ENCODE measurements at regions not wholly inside any gene's neighbourhood (a gene's known extent, or its start where the extent isn't known, plus 50 kb on each side); places are given as distances from the start of the nearest gene placed in this dataset.

DNA sequence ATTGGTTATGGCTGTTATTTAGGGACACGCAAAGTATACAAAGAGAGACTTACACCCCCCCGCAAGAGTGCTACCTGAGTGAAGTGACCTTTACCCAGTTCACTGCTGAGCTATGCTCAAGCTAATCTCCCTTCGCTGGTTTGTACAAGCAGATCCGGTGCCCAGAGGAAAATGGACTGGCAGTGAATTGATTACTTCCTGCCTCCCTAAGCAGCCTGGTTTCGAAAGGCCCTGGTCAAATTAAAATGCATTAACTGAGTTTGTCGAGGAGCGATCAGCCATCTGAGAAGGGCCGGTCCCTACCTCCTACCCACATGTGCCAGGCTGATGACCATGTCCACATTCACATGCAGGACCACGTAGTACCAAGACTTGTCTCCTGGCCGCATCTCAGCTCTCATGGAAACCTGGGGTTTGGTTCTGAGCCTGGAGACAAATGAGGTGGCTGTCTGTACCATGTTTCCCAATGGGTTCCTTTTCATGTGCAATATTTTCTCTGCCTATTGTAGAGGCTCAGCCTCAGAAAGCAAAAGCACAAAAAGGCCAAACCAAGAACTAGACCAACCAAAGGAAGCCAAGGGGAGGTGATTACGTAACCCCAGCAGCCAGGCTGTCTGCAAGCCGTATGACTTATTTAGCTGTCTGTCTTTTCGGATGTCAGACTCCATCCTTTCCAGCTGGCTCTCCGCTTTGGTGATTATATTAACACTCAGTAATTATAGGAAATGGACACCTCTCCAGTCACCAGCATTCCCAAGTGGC lies 284.7 kb upstream of the PWP1 start:
- DNase-seq (ENCODE audit: low read depth, low spot score) = peak; percentile 64

DNA sequence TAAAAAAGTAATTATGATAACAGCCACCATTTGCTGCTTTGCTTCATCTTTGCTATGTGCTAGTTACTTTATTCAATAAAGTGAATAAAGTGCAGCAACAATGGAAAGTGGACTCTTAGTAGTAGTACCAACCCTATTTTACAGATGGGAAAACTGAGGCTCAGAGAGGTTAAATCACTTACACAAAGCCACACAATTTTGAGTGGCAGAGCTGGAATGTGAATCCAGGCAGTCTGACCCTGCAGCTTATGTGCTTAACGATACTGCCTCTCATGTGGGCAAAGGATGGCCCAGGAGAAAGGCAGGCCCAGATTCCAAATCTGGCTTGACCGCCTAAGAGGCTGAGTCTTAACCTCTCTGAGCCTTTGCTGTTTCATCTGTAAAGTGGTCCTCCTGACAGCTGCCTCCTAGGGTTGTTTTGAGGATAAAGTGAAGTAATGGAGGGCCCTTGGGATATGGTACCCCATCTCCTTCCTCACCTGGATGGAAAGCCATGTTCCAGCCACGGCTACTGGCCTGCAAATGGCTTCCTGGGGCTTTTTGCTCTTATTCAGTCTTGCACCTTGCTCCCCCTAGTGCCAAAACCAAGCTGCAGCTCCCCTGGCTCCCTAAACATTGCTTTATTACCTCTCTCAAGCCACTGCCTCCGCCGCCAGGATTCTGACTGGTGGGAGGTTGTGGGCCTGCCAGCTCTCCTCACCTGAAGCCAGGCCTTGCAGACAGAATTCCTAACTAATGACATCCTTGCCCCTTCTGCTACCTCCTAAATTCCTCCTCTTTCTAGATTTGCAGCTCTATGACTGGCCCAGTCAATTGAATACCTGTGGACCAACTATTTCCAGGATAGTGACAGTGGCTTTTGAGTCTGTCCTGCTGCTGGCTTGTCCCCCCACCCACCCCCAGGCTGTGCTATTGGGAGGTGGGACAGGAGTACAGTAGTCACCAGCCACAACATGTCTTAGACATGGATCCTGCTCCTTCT lies 283.3 kb upstream of the PWP1 start:
- peak; percentile 83 for DNase-seq (ENCODE audit: low read depth, low spot score)

DNA sequence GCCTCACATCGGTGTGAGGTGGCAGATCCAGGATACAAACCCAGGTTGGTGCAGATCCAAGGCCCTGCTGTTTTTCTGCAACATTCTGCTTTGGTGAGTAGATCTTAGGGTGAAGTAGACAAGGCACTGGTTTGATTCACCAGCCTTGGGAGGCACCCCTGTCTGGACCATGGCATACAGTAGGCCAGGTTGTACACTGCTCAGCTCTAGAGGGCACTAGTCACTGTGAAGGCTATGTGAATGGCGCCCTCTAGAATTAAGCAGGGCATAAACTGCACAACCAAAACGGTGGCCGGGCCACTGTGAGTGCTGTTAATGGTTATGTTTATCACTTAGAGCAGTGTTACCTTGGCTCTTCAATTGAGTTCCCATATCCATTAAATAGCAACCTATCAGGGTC lies 280.6 kb upstream of the PWP1 start:
- DNase-seq (ENCODE audit: low read depth, low spot score) = peak; percentile 40

DNA sequence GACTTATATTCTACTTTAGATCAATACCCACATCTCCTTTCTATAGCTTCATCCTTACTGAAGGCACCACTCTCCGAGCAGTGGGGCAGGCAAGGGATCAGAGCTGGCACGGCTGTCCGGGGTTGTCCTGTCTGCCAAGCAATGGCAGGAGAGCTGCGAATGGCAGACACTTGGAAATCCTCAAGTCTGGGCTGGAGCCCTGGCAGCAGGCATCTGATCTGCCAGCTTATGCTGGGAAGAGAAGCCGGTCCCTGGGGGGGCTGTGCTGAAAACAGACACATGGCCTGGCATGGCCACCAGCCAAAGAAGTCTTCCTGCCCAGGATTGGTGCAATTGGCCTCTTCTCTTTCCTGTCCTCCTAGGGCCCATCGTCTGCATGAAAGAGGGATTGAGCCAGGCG lies 280.2 kb upstream of the PWP1 start:
- DNase-seq (ENCODE audit: low read depth, low spot score) = no peak

DNA sequence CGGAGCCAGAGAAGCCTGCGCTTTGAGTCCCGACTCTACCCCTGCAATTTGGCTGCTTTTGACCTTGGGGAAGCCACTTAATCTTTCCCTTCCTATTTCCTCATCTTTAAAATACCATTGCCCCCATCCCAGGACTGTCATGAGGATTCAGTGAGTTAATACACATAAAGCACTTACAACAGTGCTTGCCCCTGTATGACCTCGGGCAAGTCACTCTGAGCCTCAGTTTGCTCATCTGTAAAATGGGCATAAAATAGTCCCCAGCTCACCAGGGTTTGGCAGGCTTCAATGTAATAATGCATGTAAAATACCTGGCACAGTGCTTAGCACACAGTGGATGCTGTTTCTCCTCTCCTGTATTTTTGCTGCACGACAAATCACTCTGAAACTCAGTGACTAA lies 278.7 kb upstream of the PWP1 start:
- DNase-seq (ENCODE audit: low read depth, low spot score) = no peak

DNA sequence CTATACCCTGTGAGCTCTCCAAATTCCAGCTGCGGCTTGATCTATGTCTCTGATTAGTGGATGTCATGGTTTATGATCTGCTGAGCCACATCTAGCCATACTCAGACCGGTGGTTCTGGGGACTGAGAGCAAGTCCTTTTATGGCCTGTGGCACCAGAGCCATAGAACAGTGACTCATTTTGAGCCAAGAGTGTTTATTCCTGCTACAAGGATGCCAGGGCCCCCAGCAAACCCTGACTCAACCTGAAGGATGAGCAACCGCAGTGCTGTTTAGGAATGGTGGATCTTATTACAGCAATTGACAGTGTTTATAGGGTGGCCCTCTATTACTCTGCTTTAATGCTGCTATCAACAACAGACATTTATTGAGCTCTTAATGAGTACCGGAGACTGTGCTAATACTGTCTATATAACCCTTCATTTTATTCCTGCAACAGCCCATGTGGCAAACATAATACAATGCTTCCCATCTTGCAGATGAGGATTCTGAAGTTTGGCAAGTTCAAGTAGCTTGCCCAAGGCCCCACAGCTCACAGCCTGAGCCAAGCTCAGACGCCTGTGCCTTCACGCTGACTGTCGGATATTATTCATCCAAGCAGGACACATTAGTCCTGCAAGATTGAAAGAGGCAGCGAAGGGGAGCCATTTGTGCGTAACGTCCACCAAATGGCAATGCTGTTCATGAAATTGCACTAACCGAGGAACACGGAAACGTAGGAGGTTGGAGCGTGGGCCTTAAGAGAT lies 273.6 kb upstream of the PWP1 start:
- peak; percentile 65 for DNase-seq (ENCODE audit: low read depth, low spot score)

DNA sequence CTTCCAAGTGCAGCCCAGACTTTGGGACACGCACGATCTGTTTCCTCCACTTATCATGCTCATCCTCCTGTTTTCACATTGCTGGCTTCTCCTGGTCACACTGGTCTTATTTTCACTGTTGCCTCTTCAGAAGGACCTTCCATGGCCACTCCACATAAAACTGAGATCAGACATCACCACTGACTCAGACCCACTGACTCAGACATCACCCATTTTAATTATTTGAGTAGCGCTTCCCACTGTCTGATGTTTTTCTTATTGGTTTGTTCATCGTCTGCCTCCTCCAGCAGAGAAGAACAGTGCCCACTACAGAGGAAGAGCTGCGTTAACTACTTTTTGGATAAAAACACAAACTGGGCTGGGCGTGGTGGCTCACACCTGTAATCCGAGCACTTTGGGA lies 270.5 kb upstream of the PWP1 start:
- peak; percentile 69 for DNase-seq (ENCODE audit: low read depth, low spot score)

DNA sequence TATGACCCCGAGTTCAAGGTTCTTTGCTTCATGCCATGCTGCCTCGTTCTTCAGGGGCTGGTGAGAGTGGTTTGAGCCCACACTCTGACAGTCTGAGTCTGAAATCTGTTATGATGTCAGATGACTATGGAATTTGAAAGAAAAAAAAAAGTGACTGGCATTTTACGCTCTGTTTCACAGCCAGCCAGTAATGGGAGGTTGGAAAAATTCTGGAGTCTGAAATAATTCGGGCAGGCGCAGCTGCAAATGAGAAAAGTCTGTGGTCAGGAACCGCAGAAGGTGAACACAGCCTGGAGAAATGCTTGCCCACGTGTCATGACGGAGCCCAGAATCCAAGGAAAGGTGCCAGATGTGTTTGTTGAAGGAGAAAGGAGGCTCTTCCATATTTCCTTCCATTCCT lies 269.8 kb upstream of the PWP1 start:
- DNase-seq (ENCODE audit: low read depth, low spot score) = peak; percentile 89

DNA sequence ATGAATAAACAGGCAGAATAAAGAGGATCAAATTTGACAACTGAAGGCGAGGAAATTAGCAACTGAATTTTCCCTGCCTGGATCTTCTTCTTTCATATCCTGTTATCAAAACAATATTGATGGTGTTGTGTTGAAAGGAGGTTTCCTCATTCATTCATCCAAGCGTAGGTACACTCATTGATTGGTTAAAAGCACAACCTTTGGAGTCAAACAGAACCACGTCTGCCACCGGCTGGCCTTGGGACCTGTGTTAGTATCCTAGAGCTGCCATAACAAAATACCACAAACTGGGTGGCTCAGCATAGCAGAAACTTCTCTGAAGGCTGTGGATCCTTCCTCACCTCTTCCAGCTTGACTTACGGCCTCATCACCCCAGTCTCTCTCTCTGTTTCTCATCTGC lies 268.6 kb upstream of the PWP1 start:
- DNase-seq (ENCODE audit: low read depth, low spot score) = no peak

DNA sequence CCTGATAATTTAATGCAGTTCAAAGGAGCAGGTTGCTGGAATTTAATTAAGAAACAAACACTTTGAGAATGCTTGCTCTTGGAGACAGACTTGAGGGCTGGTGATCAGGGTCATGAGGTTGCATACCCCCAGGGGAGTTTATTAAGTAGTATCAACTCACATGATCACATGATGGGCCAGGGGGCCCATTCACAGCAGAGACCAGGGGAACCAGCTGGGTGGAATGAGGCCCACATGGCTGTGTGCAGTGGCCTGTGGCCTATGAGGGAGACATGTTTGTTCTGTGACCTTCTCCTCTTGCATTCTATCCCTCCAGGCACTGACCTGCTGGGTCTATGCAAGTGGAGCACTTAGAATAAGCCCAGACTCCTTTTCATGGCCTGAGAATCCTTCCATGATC lies 266.6 kb upstream of the PWP1 start:
- DNase-seq (ENCODE audit: low read depth, low spot score) = no peak

DNA sequence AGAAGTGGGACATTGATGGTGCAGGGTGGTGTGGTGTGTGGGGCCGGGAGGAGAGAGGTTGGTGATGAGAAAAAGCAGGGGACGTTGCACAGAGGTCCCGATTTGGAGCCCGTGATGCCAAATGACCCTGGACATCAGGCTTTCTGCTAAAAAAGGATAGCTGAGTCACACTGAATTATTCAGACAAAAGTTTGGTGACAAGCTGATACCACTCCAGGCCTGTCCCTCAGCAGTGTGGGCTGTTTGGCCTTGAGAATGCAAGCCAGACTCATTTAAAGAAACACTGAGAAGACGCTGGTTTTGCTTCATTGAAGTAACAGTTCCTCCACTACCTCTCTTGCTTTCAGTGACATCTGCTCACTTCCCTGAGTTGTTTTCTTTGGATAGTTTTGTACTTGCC lies 262.1 kb upstream of the PWP1 start:
- DNase-seq (ENCODE audit: low read depth, low spot score) = no peak

DNA sequence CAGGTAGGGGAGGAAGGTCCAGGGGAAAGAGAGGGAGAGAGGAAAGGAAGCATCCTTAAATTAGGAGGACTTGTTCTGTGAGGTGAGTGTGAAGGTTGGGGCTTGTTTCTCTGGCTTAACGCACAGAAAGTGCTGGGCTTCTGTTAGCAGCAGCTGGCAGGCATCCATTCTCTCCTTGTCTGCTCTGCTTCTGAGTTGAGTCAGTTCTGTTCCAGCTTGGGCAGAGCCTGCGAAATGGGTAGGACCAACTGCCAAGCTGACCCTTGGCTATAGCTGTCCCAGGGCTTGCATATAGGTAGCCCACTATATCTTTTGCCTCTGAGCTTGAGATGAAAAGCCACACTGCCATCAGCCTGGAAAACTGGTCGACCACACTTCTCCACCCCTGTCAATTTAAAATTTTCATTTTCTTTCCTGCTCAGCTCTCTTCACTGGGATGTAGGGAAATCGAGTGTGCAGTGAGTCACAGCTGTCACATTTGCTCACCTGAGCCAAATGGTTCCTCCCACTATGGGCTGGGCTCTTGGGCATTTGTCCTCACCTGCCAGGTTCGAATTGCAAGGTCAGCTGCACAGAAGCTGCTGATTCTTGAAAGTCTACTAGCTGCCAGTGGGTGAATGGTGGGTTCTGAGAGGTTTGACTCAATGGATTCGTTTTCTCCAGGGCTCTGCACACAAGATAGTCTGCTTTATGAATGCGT lies 256.4 kb upstream of the PWP1 start:
- DNase-seq (ENCODE audit: low read depth, low spot score) = no peak

DNA sequence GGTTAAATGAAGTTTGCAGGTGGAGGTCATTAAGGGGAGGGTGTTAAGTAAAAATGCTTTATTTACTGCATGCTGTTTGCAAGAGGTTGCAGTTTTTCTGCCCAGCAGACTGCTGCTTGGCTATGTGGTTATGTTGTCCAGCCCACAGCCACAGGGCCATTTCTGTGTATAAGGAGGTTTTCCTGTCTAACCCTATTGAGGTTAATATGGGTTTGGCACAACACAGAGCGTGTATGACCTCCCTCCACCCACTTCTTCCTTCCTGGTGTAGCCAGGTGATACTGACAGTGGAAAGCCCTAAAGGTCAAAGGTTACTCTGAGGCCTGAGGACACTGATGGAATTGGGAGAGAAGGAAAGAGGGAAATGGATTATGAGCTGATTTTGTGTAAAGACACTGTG lies 253.7 kb upstream of the PWP1 start:
- no peak for DNase-seq (ENCODE audit: low read depth, low spot score)

DNA sequence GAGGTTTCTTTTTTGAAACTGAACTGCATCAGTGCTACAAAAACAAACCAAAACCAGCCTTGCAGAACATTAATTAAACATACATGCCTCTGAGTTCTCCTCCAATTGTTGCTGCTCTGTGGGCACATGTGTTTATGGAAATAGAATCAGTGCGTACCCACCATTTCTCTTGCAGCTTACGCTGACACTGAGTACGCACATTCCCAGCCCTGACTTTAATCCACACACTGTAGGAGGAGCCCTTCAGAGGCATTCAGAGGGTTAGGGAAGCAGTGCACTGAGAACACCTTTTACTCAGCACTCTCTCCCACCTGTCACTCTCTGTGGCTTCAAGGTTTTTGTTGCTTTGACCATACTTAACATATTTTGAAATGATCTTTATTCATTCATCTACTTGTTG lies 250.5 kb upstream of the PWP1 start:
- DNase-seq (ENCODE audit: low read depth, low spot score) = peak; percentile 14

DNA sequence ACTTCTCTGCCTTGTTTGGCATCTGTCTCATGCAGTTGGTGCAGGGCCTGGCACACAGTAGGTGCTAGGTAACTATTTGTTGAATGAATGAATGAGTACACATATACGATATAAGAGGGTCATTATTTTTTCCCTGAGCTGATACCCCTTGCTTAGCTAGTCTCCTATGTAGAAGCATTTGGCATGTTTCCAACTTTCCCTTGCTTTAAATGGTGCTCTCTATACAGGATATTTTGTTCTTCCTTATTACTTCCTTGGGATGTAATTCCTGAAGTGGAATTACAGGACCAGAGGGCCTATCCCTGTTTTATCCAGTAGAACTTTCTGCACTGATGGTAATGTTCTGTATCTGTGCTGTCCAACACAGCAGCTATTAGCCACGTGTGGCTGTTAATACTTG lies 250.1 kb upstream of the PWP1 start:
- no peak for DNase-seq (ENCODE audit: low read depth, low spot score)

DNA sequence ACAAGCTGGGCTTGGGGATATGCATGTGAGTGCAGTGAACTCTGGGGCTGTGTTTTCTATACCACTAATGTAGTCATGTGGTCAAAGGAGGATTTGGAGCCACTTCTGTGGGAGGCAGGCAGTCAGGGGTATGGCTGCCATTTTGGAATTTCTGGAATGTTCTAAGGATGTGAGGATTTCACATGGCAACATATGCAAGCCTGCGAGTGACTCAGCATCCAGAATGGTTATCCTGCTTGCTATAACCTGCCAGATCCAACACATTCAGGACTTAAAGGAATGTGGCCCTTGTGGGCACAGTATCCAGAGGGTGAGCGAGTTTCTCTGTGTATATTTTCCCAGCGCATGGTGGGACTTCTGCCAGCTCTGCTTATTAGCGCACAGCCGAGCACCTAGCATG lies 249.2 kb upstream of the PWP1 start:
- DNase-seq (ENCODE audit: low read depth, low spot score) = peak; percentile 78

DNA sequence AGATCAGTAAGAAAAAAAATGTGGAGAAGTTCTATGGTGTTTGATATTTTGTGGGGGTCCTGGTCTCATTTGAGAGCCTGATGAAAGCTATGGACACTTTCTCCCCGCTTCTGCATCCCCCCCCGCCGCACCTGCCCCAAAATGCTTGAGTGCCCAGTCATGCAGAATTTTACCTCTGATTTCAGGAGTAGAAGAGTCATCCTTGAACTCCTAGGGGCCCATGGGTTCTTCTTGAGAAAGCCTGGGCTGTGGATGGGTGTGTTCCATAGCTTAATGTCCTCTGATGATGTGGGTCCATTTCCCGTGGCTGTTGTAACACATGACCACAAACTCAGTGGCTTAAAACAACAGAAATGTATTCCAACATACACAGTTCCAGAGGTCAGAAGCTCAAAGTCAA lies 248.8 kb upstream of the PWP1 start:
- DNase-seq (ENCODE audit: low read depth, low spot score) = no peak

DNA sequence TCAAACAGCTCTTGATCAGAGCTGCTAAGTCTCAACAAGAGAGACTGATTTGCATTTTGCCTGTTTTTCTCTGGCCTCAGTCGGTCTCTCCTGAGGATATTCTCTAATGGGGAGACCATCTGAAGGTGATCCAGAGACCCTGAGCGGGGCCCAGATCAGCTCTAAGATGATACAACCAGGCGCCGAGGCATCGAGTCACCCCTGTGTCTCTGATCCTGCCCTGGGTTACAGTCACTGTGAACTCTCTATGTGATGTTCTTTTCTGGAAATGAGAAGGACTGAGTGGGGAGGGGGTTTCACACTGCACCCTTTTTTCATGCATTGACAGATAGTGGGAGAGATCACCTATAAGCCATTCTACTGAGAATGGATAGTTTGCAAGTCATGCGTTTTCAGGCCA lies 247.6 kb upstream of the PWP1 start:
- no peak for DNase-seq (ENCODE audit: low read depth, low spot score)

DNA sequence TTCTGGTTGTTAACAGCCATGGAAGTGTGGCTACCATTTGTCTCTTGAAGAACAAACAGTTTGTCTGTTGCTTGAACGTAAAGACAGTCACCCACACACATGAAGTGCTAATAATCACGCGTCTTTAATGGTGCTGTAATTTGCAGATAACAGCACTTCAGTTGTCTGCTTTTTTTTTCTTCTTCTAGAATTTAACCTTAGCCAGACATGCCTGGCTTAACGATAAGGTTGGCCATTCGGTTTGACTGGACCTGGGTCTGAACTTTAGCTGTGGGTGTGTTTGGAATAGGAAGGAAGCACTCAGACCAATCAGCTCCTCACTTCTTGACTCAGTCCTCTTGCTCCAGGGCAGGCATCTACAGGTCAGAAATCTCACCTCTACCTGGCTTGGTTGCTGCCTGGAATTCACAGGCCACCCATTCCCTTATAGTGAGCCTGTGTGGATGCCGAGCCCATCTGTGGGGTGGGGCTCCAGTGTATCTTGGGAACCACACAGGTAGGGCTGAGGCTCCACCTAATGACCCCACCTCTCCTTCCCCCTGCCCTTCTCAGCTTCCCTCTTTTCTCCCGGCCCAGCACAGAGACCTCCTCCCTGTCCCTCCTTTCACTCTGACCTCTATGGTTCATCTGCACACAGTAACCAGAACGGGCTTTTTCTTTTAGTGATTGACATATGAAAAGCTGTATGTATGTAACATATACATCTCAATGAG lies 246.4 kb upstream of the PWP1 start:
- no peak for DNase-seq (ENCODE audit: low read depth, low spot score)

DNA sequence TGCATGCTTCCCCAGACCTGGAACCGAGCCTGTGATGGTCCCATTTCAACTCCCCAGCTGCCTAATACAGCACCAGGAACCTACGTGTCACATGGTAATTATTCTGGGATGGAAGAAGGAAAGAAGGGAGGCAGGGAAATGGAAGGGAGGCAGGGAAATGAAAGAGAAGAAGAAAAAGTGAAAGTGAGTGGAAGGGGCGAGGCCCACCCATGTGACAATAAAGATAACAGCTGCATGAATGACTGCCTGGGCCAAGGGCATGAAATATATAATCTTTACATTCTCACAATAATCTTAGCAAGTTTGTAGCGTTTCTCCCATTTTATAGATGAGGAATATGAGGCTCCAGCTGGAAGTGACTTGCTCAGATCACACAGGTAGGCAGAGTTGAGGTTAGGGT lies 245.0 kb upstream of the PWP1 start:
- DNase-seq (ENCODE audit: low read depth, low spot score) = no peak

All from astrocyte of the hippocampus (primary cell).